ENCODE measurements at regions not wholly inside any gene's neighbourhood (a gene's known extent, or its start where the extent isn't known, plus 50 kb on each side); places are given as distances from the start of the nearest gene placed in this dataset.

DNA sequence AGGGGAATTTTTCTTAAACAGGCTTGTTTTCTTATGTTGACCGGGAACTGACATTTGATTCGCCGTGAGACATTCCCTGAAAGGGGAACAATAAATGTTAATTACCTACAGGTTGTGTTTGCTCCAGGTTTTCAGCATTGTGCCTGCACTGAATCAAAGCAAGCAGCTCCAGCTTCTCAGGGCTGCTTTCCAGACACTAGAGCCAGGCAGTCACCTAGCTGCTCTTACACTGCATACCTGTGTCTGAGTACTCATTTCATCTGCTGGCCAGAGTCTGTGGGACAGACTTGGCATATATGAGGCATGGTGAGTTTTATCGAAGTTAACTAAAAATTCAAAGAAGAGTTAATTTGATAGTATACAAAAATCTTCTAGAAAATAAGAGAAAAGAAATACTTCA, 951.8 kb upstream of the MAP3K7 start:
- H3K4me1 ChIP-seq (ENCODE audit: control insufficient read depth in 1 of 2, insufficient read depth in 2 of 2, low read length in 2 of 2) = no peaks in the 10 kb centered on the region
- no peak for DNase-seq
- H3K4me3 ChIP-seq (replicated peaks in 1 of 3; ENCODE audit: low read depth in 2 of 3, low read length in 3 of 3) = no peak overlapping the region
- no peak overlapping the region for H3K27ac Mint-ChIP-seq
- no peak overlapping the region for H3K4me3 Mint-ChIP-seq
- no CpG with 5 or more reads among the region's 4 CpGs for WGBS (ENCODE audit: insufficient coverage)
- H3K27ac ChIP-seq (ENCODE audit: low read depth in 1 of 2, low read length in 2 of 2) = no peak overlapping the region
- no peak overlapping the region for H3K4me2 ChIP-seq (replicated peaks; ENCODE audit: extremely low read depth, low read length, poor library complexity, severe bottlenecking)
- intact Hi-C loops (cut with micrococcal nuclease) = no loop called here
- H3K27me3 ChIP-seq (ENCODE audit: control insufficient read depth in 2 of 2, insufficient read depth in 2 of 2, low read length in 2 of 2) = no peaks in the 10 kb centered on the region
- H2AFZ ChIP-seq (ENCODE audit: insufficient read depth, low read depth, low read length, poor library complexity, severe bottlenecking) = no peak overlapping the region
- no peaks in the 10 kb centered on the region for H3K36me3 Mint-ChIP-seq
- peaks cover 0 to 2% (median 2%) of the 10 kb centered on the region in 3 donors for H3K27me3 Mint-ChIP-seq (ENCODE audit: low read depth in 3 of 3)
- no peaks in the 10 kb centered on the region for H4K20me1 ChIP-seq (ENCODE audit: insufficient read depth, low read length)
- no peaks in the 10 kb centered on the region for H3K36me3 ChIP-seq (replicated peaks in 1 of 2; ENCODE audit: control insufficient read depth in 1 of 2, insufficient read depth in 2 of 2, low read length in 2 of 2)
- TF ChIP-seq, protein P1, sequence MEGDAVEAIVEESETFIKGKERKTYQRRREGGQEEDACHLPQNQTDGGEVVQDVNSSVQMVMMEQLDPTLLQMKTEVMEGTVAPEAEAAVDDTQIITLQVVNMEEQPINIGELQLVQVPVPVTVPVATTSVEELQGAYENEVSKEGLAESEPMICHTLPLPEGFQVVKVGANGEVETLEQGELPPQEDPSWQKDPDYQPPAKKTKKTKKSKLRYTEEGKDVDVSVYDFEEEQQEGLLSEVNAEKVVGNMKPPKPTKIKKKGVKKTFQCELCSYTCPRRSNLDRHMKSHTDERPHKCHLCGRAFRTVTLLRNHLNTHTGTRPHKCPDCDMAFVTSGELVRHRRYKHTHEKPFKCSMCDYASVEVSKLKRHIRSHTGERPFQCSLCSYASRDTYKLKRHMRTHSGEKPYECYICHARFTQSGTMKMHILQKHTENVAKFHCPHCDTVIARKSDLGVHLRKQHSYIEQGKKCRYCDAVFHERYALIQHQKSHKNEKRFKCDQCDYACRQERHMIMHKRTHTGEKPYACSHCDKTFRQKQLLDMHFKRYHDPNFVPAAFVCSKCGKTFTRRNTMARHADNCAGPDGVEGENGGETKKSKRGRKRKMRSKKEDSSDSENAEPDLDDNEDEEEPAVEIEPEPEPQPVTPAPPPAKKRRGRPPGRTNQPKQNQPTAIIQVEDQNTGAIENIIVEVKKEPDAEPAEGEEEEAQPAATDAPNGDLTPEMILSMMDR (IDR thresholded peaks at IDR 0.05) = no peak
- no peaks in the 10 kb centered on the region for H3K9me3 ChIP-seq (replicated peaks in 1 of 2; ENCODE audit: control insufficient read depth in 1 of 2, insufficient read depth in 1 of 2, low read length in 2 of 2)
- no peaks in the 10 kb centered on the region for H3K79me2 ChIP-seq (ENCODE audit: insufficient read depth, low read length)
- no peaks in the 10 kb centered on the region for H3K9me3 Mint-ChIP-seq
- H3K4me1 Mint-ChIP-seq = no peaks in the 10 kb centered on the region
- H3K9ac ChIP-seq (ENCODE audit: insufficient read depth, low read length, poor library complexity, severe bottlenecking) = no peak overlapping the region

DNA sequence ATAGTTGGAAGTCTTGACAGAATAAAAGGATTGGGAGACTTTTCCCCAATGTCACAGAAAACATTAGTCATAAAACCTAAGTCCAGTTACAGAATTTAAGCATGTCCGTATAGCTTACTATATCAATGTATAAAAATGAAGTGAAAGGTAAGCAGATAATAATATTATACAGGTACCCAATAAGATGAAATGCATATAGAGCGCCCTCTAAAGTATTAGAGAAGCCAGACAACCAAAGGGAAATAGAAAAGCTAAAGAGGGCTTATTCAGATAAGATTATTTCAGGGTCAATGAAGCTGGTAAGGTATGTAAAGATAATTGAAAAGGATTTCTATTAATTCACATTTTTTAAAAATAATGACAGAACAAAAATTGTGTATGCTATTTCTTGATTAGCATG, 947.7 kb upstream of the MAP3K7 start:
- Histone ChIP-seq H3K79me2 (ENCODE audit: insufficient read depth, low read length) (no peaks in the 10 kb centered on the region), H3K4me3 (replicated peaks in 1 of 3; ENCODE audit: low read depth in 2 of 3, low read length in 3 of 3) (no peak overlapping the region), H3K36me3 (replicated peaks in 1 of 2; ENCODE audit: control insufficient read depth in 1 of 2, insufficient read depth in 2 of 2, low read length in 2 of 2) (no peaks in the 10 kb centered on the region), H3K27me3 (ENCODE audit: control insufficient read depth in 2 of 2, insufficient read depth in 2 of 2, low read length in 2 of 2) (no peaks in the 10 kb centered on the region), H3K9me3 (replicated peaks in 1 of 2; ENCODE audit: control insufficient read depth in 1 of 2, insufficient read depth in 1 of 2, low read length in 2 of 2) (no peaks in the 10 kb centered on the region), H3K4me1 (ENCODE audit: control insufficient read depth in 1 of 2, insufficient read depth in 2 of 2, low read length in 2 of 2) (no peaks in the 10 kb centered on the region), H3K27ac (ENCODE audit: low read depth in 1 of 2, low read length in 2 of 2) (no peak overlapping the region), H4K20me1 (ENCODE audit: insufficient read depth, low read length) (no peaks in the 10 kb centered on the region), H2AFZ (ENCODE audit: insufficient read depth, low read depth, low read length, poor library complexity, severe bottlenecking) (no peak overlapping the region), H3K9ac (ENCODE audit: insufficient read depth, low read length, poor library complexity, severe bottlenecking) (no peak overlapping the region), H3K4me2 (replicated peaks; ENCODE audit: extremely low read depth, low read length, poor library complexity, severe bottlenecking) (no peak overlapping the region)
- TF ChIP-seq, protein P1 (IDR thresholded peaks at IDR 0.05) = no peak
- no peak overlapping the region for H3K27ac Mint-ChIP-seq
- peaks cover 0 to 2% (median 0%) of the 10 kb centered on the region in 3 donors for H3K27me3 Mint-ChIP-seq (ENCODE audit: low read depth in 3 of 3)
- H3K36me3 Mint-ChIP-seq = no peaks in the 10 kb centered on the region
- DNase-seq = no peak
- no peak overlapping the region for H3K4me3 Mint-ChIP-seq
- H3K4me1 Mint-ChIP-seq = no peaks in the 10 kb centered on the region
- intact Hi-C loops (cut with micrococcal nuclease) = no loop called here
- H3K9me3 Mint-ChIP-seq = peaks cover 0 to 3% (median 0%) of the 10 kb centered on the region in 7 donors
- WGBS (ENCODE audit: insufficient coverage) = no CpG with 5 or more reads among the region's 2 CpGs
